ENCODE measurements at regions not wholly inside any gene's neighbourhood (a gene's known extent, or its start where the extent isn't known, plus 50 kb on each side); places are given as distances from the start of the nearest gene placed in this dataset.

GRCh38 chr4:146054676-146055075 is 116.1 kb upstream of the ZNF827 start:
- TF ChIP-seq EP300 (IDR thresholded peaks at IDR 0.05; ENCODE audit: borderline replicate concordance) = no peak

- TF ChIP-seq TEAD4 (IDR thresholded peaks at IDR 0.05) (no peak), MAX (IDR thresholded peaks at IDR 0.05) (no peak), RAD21 (IDR thresholded peaks at IDR 0.05; ENCODE audit: low read depth) (no peak), TAF1 (IDR thresholded peaks at IDR 0.05; ENCODE audit: low read depth) (no peak), REST (IDR thresholded peaks at IDR 0.05; ENCODE audit: low read depth) (no peak)
These were observed 115.3 kb upstream of the ZNF827 start for GRCh38 chr4:146053891-146054290.

- no peak for TF ChIP-seq NFIC (IDR thresholded peaks at IDR 0.05)
- no peak for TF ChIP-seq ZBTB7A (IDR thresholded peaks at IDR 0.05; ENCODE audit: low read depth)
- no peak for TF ChIP-seq MAX (IDR thresholded peaks at IDR 0.05)
- TF ChIP-seq FOXM1 (IDR thresholded peaks at IDR 0.05; ENCODE audit: borderline replicate concordance, low read depth) = no peak
- TF ChIP-seq YY1 (IDR thresholded peaks at IDR 0.05; ENCODE audit: low read depth) = no peak
- TF ChIP-seq USF1 (IDR thresholded peaks at IDR 0.05) = no peak
- TF ChIP-seq TCF12 (IDR thresholded peaks at IDR 0.05; ENCODE audit: low read depth) = no peak
- TF ChIP-seq REST (IDR thresholded peaks at IDR 0.05; ENCODE audit: low read depth) = no peak
- TF ChIP-seq RAD21 (IDR thresholded peaks at IDR 0.05; ENCODE audit: low read depth) = no peak
- no peak for TF ChIP-seq CEBPB (IDR thresholded peaks at IDR 0.05)
- no peak for TF ChIP-seq EGR1 (IDR thresholded peaks at IDR 0.05)
- no peak for TF ChIP-seq EP300 (IDR thresholded peaks at IDR 0.05; ENCODE audit: borderline replicate concordance)
- no peak for TF ChIP-seq CREB1 (IDR thresholded peaks at IDR 0.05; ENCODE audit: low read depth)
- TF ChIP-seq TEAD4 (IDR thresholded peaks at IDR 0.05) = no peak
- no peak for TF ChIP-seq TAF1 (IDR thresholded peaks at IDR 0.05; ENCODE audit: low read depth)
These were observed 113.2 kb upstream of the ZNF827 start for GRCh38 chr4:146051728-146052391.

GRCh38 chr4:146051223-146051622 is 112.6 kb upstream of the ZNF827 start:
- no peak for TF ChIP-seq RAD21 (IDR thresholded peaks at IDR 0.05; ENCODE audit: low read depth)
- TF ChIP-seq TCF12 (IDR thresholded peaks at IDR 0.05; ENCODE audit: low read depth) = no peak
- TF ChIP-seq CREB1 (IDR thresholded peaks at IDR 0.05; ENCODE audit: low read depth) = no peak
- no peak for TF ChIP-seq CEBPB (IDR thresholded peaks at IDR 0.05)
- TF ChIP-seq EP300 (IDR thresholded peaks at IDR 0.05; ENCODE audit: borderline replicate concordance) = no peak
- TF ChIP-seq TAF1 (IDR thresholded peaks at IDR 0.05; ENCODE audit: low read depth) = no peak
- no peak for TF ChIP-seq EGR1 (IDR thresholded peaks at IDR 0.05)

- TF ChIP-seq RAD21 (IDR thresholded peaks at IDR 0.05; ENCODE audit: low read depth) (no peak), TEAD4 (IDR thresholded peaks at IDR 0.05) (no peak), CEBPB (IDR thresholded peaks at IDR 0.05) (no peak), FOXM1 (IDR thresholded peaks at IDR 0.05; ENCODE audit: borderline replicate concordance, low read depth) (no peak), ZBTB7A (IDR thresholded peaks at IDR 0.05; ENCODE audit: low read depth) (no peak), TAF1 (IDR thresholded peaks at IDR 0.05; ENCODE audit: low read depth) (no peak), NFIC (IDR thresholded peaks at IDR 0.05) (no peak), EGR1 (IDR thresholded peaks at IDR 0.05) (no peak), TCF12 (IDR thresholded peaks at IDR 0.05; ENCODE audit: low read depth) (no peak), CREB1 (IDR thresholded peaks at IDR 0.05; ENCODE audit: low read depth) (no peak)
These were observed 111.2 kb upstream of the ZNF827 start for GRCh38 chr4:146049802-146050201.

- TF ChIP-seq NFIC (IDR thresholded peaks at IDR 0.05) (no peak), YY1 (IDR thresholded peaks at IDR 0.05; ENCODE audit: low read depth) (no peak), FOXM1 (IDR thresholded peaks at IDR 0.05; ENCODE audit: borderline replicate concordance, low read depth) (no peak), RAD21 (IDR thresholded peaks at IDR 0.05; ENCODE audit: low read depth) (no peak), REST (IDR thresholded peaks at IDR 0.05; ENCODE audit: low read depth) (no peak), EP300 (IDR thresholded peaks at IDR 0.05; ENCODE audit: borderline replicate concordance) (no peak), TAF1 (IDR thresholded peaks at IDR 0.05; ENCODE audit: low read depth) (no peak), EGR1 (IDR thresholded peaks at IDR 0.05) (no peak), CREB1 (IDR thresholded peaks at IDR 0.05; ENCODE audit: low read depth) (no peak), ZBTB7A (IDR thresholded peaks at IDR 0.05; ENCODE audit: low read depth) (no peak), CEBPB (IDR thresholded peaks at IDR 0.05) (no peak), TEAD4 (IDR thresholded peaks at IDR 0.05) (no peak), MAX (IDR thresholded peaks at IDR 0.05) (no peak), USF1 (IDR thresholded peaks at IDR 0.05) (no peak), TCF12 (IDR thresholded peaks at IDR 0.05; ENCODE audit: low read depth) (no peak)
These were observed 102.7 kb upstream of the ZNF827 start for GRCh38 chr4:146041139-146042004.
